ENCODE measurements at regions not wholly inside any gene's neighbourhood (a gene's known extent, or its start where the extent isn't known, plus 50 kb on each side); places are given as distances from the start of the nearest gene placed in this dataset.
"Not testable (repeated sequence)": the region's sequence is repeated elsewhere in the genome, so short reads cannot be mapped to it uniquely, and the experiment has no call there.

DNA sequence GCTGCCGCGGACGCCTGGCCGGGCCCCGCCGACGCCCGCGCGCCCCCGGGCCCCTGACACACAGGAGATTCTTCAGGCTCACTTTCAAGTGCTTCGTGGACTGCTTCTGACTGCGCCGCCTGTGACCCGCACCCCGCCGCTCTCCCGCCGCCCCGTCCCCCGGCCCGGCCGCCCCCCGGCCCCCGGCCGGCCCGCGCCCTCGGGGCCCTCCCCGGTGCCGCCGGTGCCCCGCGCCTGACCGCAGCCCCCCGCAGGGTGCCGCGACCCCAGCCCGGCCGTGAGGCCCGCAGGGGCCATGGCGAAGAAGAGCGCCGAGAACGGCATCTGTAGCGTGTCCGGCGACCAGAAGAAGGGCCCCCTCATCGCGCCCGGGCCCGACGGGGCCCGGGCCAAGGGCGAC, 516.3 kb downstream of the TP53TG3F start:
- not testable (repeated sequence) for H2AK5ac ChIP-seq (ENCODE audit: low read length)

DNA sequence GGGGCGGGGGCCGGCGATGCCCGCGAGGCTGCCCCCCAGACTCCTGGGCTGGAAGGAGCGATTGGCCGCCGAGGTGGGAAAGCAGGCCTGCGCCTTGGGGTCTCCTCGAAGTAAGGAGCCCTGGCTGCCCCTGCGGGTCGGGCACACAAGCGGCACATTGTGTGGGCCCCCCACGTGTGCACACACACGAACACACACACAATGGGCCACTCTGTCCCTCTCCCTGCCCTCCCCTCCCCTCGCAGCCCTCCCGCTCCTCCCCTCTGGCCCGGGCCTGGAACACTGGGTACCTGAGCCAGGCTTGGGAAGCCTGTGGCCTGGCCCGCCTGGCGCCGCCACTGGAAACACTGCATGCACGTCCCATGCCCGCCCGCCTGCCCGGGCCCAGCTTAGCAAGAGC, 517.1 kb downstream of the TP53TG3F start:
- WGBS (ENCODE audit: extremely low coverage, insufficient coverage, insufficient read length): no CpG with 5 or more reads among the region's 25 CpGs

More for the DNA sequence above, 516.3 kb downstream of the TP53TG3F start:
- H2BK5ac ChIP-seq (ENCODE audit: low read depth, low read length, poor library complexity); H3K79me1 ChIP-seq (ENCODE audit: low read length); H3K4me1 ChIP-seq (ENCODE audit: control insufficient read depth in 1 of 2, insufficient read depth in 2 of 2, low read length in 2 of 2); H3K4ac ChIP-seq (ENCODE audit: low read depth, low read length); H2AFZ ChIP-seq (ENCODE audit: insufficient read depth, low read length, poor library complexity); H3K79me2 ChIP-seq (ENCODE audit: control insufficient read depth, insufficient read depth, low read length, poor library complexity); H3K4me3 ChIP-seq (ENCODE audit: low read depth, low read length); H3K23ac ChIP-seq (ENCODE audit: low read length); DNase-seq; H3K18ac ChIP-seq (ENCODE audit: low read length); H3K4me2 ChIP-seq (ENCODE audit: low read length); H3K36me3 ChIP-seq (ENCODE audit: control insufficient read depth in 1 of 2, insufficient read depth in 2 of 2, low read length in 2 of 2); H3K27me3 ChIP-seq (ENCODE audit: insufficient read depth, low read length); H3K9ac ChIP-seq (ENCODE audit: low read length); H4K12ac ChIP-seq (ENCODE audit: low read depth, low read length); H3K27ac ChIP-seq (ENCODE audit: low read depth, low read length); H3K14ac ChIP-seq (ENCODE audit: low read length); H2BK120ac ChIP-seq (ENCODE audit: insufficient read depth, low read length, poor library complexity); H2BK12ac ChIP-seq (ENCODE audit: low read length); H4K8ac ChIP-seq (ENCODE audit: low read depth, low read length); H4K91ac ChIP-seq (ENCODE audit: low read depth, low read length); H3K9me3 ChIP-seq (ENCODE audit: insufficient read depth, low read depth, low read length): not testable (repeated sequence)
- no CpG with 5 or more reads among the region's 55 CpGs for WGBS (ENCODE audit: extremely low coverage, insufficient coverage, insufficient read length)

DNA sequence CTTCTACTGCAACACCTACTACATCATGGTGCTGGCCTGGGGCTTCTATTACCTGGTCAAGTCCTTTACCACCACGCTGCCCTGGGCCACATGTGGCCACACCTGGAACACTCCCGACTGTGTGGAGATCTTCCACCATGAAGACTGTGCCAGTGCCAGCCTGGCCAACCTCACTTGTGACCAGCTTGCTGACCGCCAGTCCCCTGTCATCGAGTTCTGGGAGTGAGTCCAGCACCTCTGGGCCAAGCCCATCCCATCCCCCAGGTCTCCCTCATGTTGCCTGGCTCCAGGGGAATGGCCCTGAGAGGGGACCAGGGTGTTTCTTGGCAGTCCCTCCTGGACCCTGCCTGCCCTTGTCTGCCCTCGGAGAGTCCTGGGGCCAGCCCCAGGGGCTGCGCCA, 519.4 kb downstream of the TP53TG3F start:
- not testable (repeated sequence) for H3K18ac ChIP-seq (ENCODE audit: low read length); H3K36me3 ChIP-seq (ENCODE audit: control insufficient read depth in 1 of 2, insufficient read depth in 2 of 2, low read length in 2 of 2); H3K23ac ChIP-seq (ENCODE audit: low read length); H3K27ac ChIP-seq (ENCODE audit: low read depth, low read length); H3K4me2 ChIP-seq (ENCODE audit: low read length); H3K4me3 ChIP-seq (ENCODE audit: low read depth, low read length); H3K27me3 ChIP-seq (ENCODE audit: insufficient read depth, low read length); H3K9me3 ChIP-seq (ENCODE audit: insufficient read depth, low read depth, low read length); H2AFZ ChIP-seq (ENCODE audit: insufficient read depth, low read length, poor library complexity); DNase-seq; H3K9ac ChIP-seq (ENCODE audit: low read length); H4K91ac ChIP-seq (ENCODE audit: low read depth, low read length); H3K79me1 ChIP-seq (ENCODE audit: low read length); H3K4ac ChIP-seq (ENCODE audit: low read depth, low read length); H3K79me2 ChIP-seq (ENCODE audit: control insufficient read depth, insufficient read depth, low read length, poor library complexity); H2BK5ac ChIP-seq (ENCODE audit: low read depth, low read length, poor library complexity); H3K14ac ChIP-seq (ENCODE audit: low read length); H4K12ac ChIP-seq (ENCODE audit: low read depth, low read length); H2BK120ac ChIP-seq (ENCODE audit: insufficient read depth, low read length, poor library complexity); H2AK5ac ChIP-seq (ENCODE audit: low read length); H3K4me1 ChIP-seq (ENCODE audit: control insufficient read depth in 1 of 2, insufficient read depth in 2 of 2, low read length in 2 of 2); H4K8ac ChIP-seq (ENCODE audit: low read depth, low read length); H2BK12ac ChIP-seq (ENCODE audit: low read length)
- no CpG with 5 or more reads among the region's 6 CpGs for WGBS (ENCODE audit: extremely low coverage, insufficient coverage, insufficient read length)

More for the DNA sequence above, 517.1 kb downstream of the TP53TG3F start:
- H3K27me3 ChIP-seq (ENCODE audit: insufficient read depth, low read length); H3K9me3 ChIP-seq (ENCODE audit: insufficient read depth, low read depth, low read length); H3K18ac ChIP-seq (ENCODE audit: low read length); H2AK5ac ChIP-seq (ENCODE audit: low read length); H3K4ac ChIP-seq (ENCODE audit: low read depth, low read length); H3K27ac ChIP-seq (ENCODE audit: low read depth, low read length); H4K91ac ChIP-seq (ENCODE audit: low read depth, low read length); H4K12ac ChIP-seq (ENCODE audit: low read depth, low read length); H3K79me2 ChIP-seq (ENCODE audit: control insufficient read depth, insufficient read depth, low read length, poor library complexity); H2BK12ac ChIP-seq (ENCODE audit: low read length); H3K4me3 ChIP-seq (ENCODE audit: low read depth, low read length); H4K8ac ChIP-seq (ENCODE audit: low read depth, low read length); H2AFZ ChIP-seq (ENCODE audit: insufficient read depth, low read length, poor library complexity); H3K36me3 ChIP-seq (ENCODE audit: control insufficient read depth in 1 of 2, insufficient read depth in 2 of 2, low read length in 2 of 2); H3K79me1 ChIP-seq (ENCODE audit: low read length); H3K9ac ChIP-seq (ENCODE audit: low read length); H2BK5ac ChIP-seq (ENCODE audit: low read depth, low read length, poor library complexity); H3K4me2 ChIP-seq (ENCODE audit: low read length); DNase-seq; H3K14ac ChIP-seq (ENCODE audit: low read length); H3K4me1 ChIP-seq (ENCODE audit: control insufficient read depth in 1 of 2, insufficient read depth in 2 of 2, low read length in 2 of 2); H2BK120ac ChIP-seq (ENCODE audit: insufficient read depth, low read length, poor library complexity); H3K23ac ChIP-seq (ENCODE audit: low read length): not testable (repeated sequence)

DNA sequence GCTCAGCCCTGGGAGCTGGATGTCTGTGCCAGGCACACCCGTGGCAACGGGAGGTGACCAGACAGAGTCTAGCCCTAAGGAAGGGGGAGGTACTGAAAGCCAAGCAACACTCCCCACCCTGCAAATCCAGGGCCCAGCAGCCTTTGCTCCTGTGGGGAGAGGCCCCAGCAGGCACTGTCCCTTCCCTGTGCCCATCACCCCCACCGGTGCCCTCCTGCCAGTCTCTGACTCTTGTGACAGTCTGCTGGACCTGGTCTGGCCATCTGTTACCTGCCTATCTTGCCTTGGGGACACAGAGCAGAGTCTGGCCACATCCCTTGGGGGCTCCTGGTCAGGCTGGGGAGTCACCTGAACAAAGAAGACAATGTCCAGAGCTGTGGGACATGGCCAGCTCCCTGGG, 520.2 kb downstream of the TP53TG3F start:
- not testable (repeated sequence) for H4K12ac ChIP-seq (ENCODE audit: low read depth, low read length); DNase-seq; H3K27ac ChIP-seq (ENCODE audit: low read depth, low read length); H3K4ac ChIP-seq (ENCODE audit: low read depth, low read length); H3K79me1 ChIP-seq (ENCODE audit: low read length); H3K14ac ChIP-seq (ENCODE audit: low read length); H3K36me3 ChIP-seq (ENCODE audit: control insufficient read depth in 1 of 2, insufficient read depth in 2 of 2, low read length in 2 of 2); H3K4me2 ChIP-seq (ENCODE audit: low read length); H3K23ac ChIP-seq (ENCODE audit: low read length); H3K9ac ChIP-seq (ENCODE audit: low read length); H3K4me1 ChIP-seq (ENCODE audit: control insufficient read depth in 1 of 2, insufficient read depth in 2 of 2, low read length in 2 of 2); H3K4me3 ChIP-seq (ENCODE audit: low read depth, low read length); H3K79me2 ChIP-seq (ENCODE audit: control insufficient read depth, insufficient read depth, low read length, poor library complexity); H3K18ac ChIP-seq (ENCODE audit: low read length); H2AK5ac ChIP-seq (ENCODE audit: low read length); H2AFZ ChIP-seq (ENCODE audit: insufficient read depth, low read length, poor library complexity); H2BK120ac ChIP-seq (ENCODE audit: insufficient read depth, low read length, poor library complexity); H2BK12ac ChIP-seq (ENCODE audit: low read length); H3K9me3 ChIP-seq (ENCODE audit: insufficient read depth, low read depth, low read length); H4K91ac ChIP-seq (ENCODE audit: low read depth, low read length); H4K8ac ChIP-seq (ENCODE audit: low read depth, low read length); H3K27me3 ChIP-seq (ENCODE audit: insufficient read depth, low read length); H2BK5ac ChIP-seq (ENCODE audit: low read depth, low read length, poor library complexity)
- no CpG with 5 or more reads among the region's 3 CpGs for WGBS (ENCODE audit: extremely low coverage, insufficient coverage, insufficient read length)

Measured in trophoblast cell (in vitro differentiated cells and primary cell).